ENCODE measurements at regions not wholly inside any gene's neighbourhood (a gene's known extent, or its start where the extent isn't known, plus 50 kb on each side); places are given as distances from the start of the nearest gene placed in this dataset.

GRCh38 chr13:59521549-59521948, 642.2 kb downstream of the DIAPH3 start:
- no TSS peak for BruUV-seq (replicated peaks)
- no peaks in the 10 kb centered on the region for H3K4me1 Mint-ChIP-seq (ENCODE audit: low read depth, unreplicated experiment)
- TF ChIP-seq CTCF (IDR thresholded peaks at IDR 0.05; ENCODE audit: unreplicated experiment): no peak
- DNase-seq: no peak
- CTCF ChIA-PET: no interaction called here
- H3K27ac Mint-ChIP-seq (ENCODE audit: unreplicated experiment): no peak overlapping the region
- H3K36me3 Mint-ChIP-seq (ENCODE audit: insufficient read depth, unreplicated experiment): no peaks in the 10 kb centered on the region
- no peaks in the 10 kb centered on the region for H3K9me3 Mint-ChIP-seq (ENCODE audit: low read depth, unreplicated experiment)
- H3K27me3 Mint-ChIP-seq (ENCODE audit: unreplicated experiment): no peaks in the 10 kb centered on the region
- no peak overlapping the region for H3K4me3 Mint-ChIP-seq (ENCODE audit: low read depth, unreplicated experiment)
- intact Hi-C loops (cut with micrococcal nuclease; ENCODE audit: unreplicated experiment): no loop called here

- no peak overlapping the region for H3K27ac Mint-ChIP-seq (ENCODE audit: unreplicated experiment)
- CTCF ChIA-PET: no interaction called here
- H3K27me3 Mint-ChIP-seq (ENCODE audit: unreplicated experiment): no peaks in the 10 kb centered on the region
- H3K9me3 Mint-ChIP-seq (ENCODE audit: low read depth, unreplicated experiment): no peaks in the 10 kb centered on the region
- intact Hi-C loops (cut with micrococcal nuclease; ENCODE audit: unreplicated experiment): no loop called here
- BruUV-seq (replicated peaks): no TSS peak
- no peak for DNase-seq
- no peak for TF ChIP-seq CTCF (IDR thresholded peaks at IDR 0.05; ENCODE audit: unreplicated experiment)
- no peaks in the 10 kb centered on the region for H3K4me1 Mint-ChIP-seq (ENCODE audit: low read depth, unreplicated experiment)
- H3K36me3 Mint-ChIP-seq (ENCODE audit: insufficient read depth, unreplicated experiment): no peaks in the 10 kb centered on the region
- no peak overlapping the region for H3K4me3 Mint-ChIP-seq (ENCODE audit: low read depth, unreplicated experiment)
Observed at GRCh38 chr13:59522652-59523051, 641.1 kb downstream of the DIAPH3 start.

GRCh38 chr13:59527500-59527899, 636.2 kb downstream of the DIAPH3 start:
- Mint-ChIP-seq H3K27me3 (ENCODE audit: unreplicated experiment) (no peaks in the 10 kb centered on the region), H3K4me1 (ENCODE audit: low read depth, unreplicated experiment) (no peaks in the 10 kb centered on the region), H3K9me3 (ENCODE audit: low read depth, unreplicated experiment) (no peaks in the 10 kb centered on the region), H3K36me3 (ENCODE audit: insufficient read depth, unreplicated experiment) (no peaks in the 10 kb centered on the region), H3K4me3 (ENCODE audit: low read depth, unreplicated experiment) (no peak overlapping the region), H3K27ac (ENCODE audit: unreplicated experiment) (no peak overlapping the region)
- no peak for TF ChIP-seq CTCF (IDR thresholded peaks at IDR 0.05; ENCODE audit: unreplicated experiment)
- BruUV-seq (replicated peaks): no TSS peak
- CTCF ChIA-PET: no interaction called here
- intact Hi-C loops (cut with micrococcal nuclease; ENCODE audit: unreplicated experiment): no loop called here
- no peak for DNase-seq

GRCh38 chr13:59531571-59532091, 632.1 kb downstream of the DIAPH3 start:
- no peaks in the 10 kb centered on the region for H3K36me3 Mint-ChIP-seq (ENCODE audit: insufficient read depth, unreplicated experiment)
- no peaks in the 10 kb centered on the region for H3K9me3 Mint-ChIP-seq (ENCODE audit: low read depth, unreplicated experiment)
- DNase-seq: peak; percentile 21
- H3K27ac Mint-ChIP-seq (ENCODE audit: unreplicated experiment): no peak overlapping the region
- no peaks in the 10 kb centered on the region for H3K4me1 Mint-ChIP-seq (ENCODE audit: low read depth, unreplicated experiment)
- intact Hi-C loops (cut with micrococcal nuclease; ENCODE audit: unreplicated experiment): loop anchor here (5.0 to 10.0 kb wide), 2 partner anchors 76 to 143 kb away; no protein-coding TSS in a partner anchor
- CTCF ChIA-PET: no interaction called here
- no TSS peak for BruUV-seq (replicated peaks)
- H3K4me3 Mint-ChIP-seq (ENCODE audit: low read depth, unreplicated experiment): no peak overlapping the region
- no peaks in the 10 kb centered on the region for H3K27me3 Mint-ChIP-seq (ENCODE audit: unreplicated experiment)
- no peak for TF ChIP-seq CTCF (IDR thresholded peaks at IDR 0.05; ENCODE audit: unreplicated experiment)
